AML-193 (cell line): ENCODE measurements at regions not wholly inside any gene's neighbourhood (a gene's known extent, or its start where the extent isn't known, plus 50 kb on each side); places are given as distances from the start of the nearest gene placed in this dataset.
A peak's percentile ranks its signal among the peaks of the same experiment; 100 is the strongest.

Source experiments
- DNase-seq, 2 experiments: peaks; one replicate each; lab custom pipeline; 2025; lab: John Stamatoyannopoulos, UW

DNA sequence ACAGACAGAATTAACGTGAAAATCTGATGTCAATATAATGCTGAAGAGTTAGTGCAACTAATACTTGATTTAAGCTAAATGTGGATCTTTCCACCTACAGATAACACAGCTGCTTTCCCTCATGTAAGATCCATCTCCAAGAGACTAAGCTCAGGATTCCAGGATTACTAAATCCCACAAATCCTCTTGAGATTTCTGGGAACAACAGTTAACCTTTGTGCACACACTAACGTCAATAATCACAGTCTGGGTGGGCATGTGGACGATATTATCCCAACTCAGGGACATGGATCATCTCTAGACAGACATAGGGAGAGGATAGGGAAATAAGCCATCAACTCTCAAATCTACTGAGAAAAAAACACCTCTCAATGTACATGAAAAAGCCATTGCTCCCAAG is 432.6 kb downstream of the SATB2 start:
- no peak for DNase-seq

DNA sequence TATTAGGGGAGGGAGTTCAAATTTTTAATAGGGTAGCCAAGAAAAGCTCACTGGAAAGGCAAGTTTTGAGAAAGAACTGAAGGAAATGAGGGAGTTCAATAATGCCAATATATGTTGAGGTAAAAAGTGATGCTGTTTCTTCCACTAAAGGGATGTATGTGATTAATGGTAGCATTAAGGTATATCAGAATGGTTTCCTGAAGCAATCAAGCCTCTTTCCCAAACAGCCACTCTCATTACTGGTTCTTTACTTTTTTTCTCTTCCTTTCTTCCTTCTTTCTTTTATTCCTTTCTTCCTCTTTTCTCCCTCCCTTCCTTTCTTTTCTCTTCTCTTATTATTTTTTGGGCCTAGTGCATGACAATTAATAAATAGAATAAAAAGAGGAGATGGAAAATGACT is 433.5 kb downstream of the SATB2 start:
- no peak for DNase-seq

DNA sequence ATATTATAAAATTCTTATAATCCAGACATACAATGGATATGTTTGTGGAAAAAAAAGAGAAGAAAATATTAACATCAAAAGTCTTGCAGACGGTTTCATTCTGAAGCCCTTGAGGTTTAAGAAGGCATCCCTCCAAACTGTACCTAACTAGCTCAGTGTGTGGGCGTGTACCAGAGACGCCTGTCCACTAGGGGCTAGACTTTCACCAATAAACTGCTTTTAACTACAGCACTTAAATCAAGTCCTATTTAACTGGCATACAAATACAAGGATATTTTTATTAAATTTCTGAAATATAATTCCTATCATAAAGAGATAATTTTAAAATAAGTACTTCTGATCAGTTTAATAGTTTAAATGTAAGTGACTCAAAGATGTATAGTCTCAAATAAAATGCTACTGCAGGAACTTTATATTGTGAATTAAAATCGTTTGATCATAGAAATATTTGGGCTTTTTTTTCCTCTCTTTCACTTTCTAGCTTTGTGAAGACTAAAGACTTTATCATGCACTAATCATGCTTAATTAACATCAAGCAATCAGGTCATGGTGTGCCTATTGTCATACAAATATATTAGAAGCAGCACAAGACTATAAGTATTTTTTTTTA is 437.7 kb downstream of the SATB2 start:
- peak in 1 of 2 experiments; percentile 1 for DNase-seq

DNA sequence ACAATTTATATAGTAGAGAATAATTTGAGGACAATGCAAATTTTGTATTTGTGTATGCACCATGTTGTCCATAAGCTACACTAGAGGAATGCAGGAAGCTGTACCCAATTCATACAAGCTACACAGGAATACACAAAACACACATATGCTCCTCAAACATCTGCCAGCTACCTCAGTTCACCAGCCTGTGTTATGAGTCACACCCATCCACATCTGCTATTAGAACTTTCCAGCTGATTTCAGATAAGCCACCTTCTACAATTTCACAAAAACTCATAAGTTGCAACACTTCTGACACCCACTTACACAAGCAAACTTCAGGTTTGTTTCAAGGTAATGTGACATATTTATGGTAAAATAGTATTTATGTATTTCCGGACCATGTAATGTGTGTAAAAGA is 438.9 kb downstream of the SATB2 start:
- DNase-seq: no peak

DNA sequence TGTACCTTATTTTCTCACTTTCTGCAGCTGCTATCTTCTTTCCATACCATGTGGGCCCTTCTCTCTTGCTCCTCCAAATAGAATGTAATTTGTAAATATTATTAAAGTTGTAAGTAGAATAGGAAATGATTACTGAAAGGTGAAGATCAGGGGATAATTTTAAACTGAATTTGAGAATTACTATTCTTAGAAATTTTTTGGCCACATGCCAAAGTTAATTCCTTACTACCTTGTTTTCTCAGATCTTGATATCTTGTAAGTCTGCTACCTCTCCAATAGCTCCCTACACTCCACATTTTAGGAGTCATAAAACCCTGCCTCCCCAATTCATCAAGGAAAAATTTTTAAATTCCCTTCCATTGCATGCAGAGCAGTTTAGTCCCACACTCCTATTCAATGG is 442.7 kb downstream of the SATB2 start:
- DNase-seq: no peak

DNA sequence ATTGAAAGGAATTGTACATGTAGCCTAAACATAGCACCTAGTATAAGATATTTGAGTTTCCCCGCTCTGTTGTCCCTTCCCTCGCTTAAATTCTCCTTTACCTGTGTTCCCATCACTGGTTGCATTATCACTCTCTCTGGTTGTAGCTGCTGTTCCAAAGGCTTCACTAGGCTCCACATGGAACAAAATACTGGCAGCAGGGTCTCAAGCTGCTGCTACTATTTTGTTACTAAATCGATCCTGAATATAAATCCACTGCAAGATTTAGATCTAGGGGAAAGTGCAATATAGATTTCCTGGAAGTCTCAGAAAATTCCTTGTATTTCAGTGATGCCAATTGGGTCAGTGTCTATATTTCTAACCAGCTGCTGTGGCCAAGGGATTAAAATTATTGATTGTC is 443.5 kb downstream of the SATB2 start:
- no peak for DNase-seq

DNA sequence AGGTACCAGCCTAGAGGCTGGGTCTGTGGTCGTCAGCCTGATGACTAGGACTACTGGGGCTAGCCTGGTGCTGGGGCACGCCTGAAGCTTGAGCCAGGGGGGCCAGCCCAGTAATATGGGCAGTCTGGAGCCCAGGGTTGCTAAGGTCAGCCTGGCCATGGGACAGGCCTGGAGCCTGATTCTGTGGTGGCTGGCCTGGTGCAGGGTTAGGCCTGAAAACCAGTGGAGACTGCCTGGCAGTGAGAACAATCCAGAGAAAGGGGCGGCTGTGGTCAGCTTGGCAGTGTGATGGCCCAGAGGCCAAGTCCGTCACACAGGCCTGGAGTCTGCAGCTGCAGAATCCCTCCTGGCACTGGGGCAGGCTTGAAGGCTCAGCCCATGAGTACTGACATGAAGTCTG is 445.8 kb downstream of the SATB2 start:
- DNase-seq: no peak

DNA sequence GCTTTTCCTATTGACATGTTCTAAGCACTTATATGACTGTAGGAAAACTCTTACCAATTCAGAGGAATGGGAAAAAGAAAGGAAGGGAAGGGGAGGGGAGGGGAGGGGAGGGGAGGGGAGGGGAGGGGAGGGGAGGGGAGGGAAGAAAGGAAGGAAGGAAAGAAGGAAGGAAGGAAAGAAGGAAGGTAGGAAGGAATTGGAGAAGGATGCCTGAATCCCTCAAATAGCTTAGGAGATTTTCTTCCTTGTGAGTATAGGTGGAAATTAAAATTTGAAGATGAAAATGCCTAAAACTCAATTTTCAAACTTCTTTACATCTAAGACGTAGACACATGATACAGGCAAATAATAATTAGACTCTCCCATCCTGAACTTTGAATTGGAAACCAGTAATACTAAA is 463.1 kb downstream of the SATB2 start:
- DNase-seq: no peak

DNA sequence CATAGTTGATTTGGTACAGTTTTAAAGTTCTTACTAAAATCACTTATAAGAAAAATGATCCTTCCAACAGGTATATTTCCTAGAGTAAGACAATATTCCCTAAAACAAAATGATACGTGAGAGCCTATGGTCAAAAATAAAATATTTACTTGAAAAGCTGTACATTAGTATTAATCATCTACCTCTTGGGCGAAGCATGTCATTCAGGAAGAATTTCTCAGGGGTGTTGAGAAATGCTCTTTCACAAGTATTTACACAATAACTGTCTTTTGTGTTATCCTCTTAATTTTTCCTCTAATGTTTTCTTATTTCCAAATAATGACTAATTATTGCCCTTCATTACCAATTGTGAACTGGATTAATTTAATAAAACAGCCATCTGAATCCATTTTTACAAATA is 466.3 kb downstream of the SATB2 start:
- peak; percentile 42 to 54 for DNase-seq

DNA sequence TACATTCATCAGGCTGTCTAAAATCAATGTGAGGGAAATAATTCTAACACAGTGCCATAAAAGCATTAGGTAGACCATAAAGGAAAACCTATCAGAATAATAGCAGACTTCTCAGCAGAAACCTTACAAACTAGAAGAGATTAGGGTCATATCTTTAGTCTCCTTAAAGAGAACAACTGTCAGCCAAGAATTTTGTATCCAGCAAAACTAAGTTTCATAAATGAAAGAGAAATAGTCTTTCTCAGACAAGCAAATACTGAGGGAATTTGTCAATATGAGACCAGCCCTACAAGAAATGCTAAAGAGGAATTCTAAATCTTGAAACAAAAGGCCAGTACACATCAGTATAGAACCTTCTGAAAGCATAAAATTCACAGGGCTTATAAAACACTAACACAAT is 482.0 kb downstream of the SATB2 start:
- DNase-seq: no peak

DNA sequence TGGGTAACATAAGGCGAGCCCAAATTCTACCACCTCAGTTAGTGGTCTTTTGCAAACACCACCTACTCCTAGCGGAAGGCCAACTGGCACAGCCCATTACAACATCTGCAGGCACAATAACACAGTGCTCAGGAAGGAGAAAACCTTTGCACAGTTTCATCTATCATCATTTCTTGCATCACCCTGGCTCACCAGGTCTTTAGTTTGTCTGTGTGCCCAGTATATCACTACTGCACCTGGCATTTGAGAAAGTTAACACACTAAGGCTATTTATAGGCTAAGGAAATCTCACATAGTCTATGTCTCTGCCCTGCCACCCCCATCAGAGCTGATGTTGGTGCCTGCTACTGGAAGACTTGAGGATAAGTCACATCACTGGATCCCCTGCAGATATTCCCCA is 484.0 kb downstream of the SATB2 start:
- no peak for DNase-seq

DNA sequence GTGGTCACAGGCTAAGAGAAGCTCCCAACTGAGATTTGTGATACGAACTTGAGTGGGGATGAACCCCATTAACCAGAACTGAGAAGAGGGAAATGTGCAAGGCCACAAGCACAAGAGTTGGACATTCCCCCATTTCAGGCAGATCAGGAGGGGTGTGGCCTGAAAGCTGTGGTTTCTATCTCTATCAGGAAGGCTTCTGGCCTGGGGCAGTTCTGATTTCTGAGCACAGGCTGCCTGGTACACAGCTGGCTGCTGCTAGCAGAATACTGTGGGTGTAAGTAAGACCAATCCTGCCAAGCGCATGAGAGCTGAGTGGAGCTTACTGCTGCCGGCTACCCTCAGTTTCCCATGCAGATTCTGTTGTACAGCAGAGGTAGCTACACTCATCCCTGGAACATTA is 484.6 kb downstream of the SATB2 start:
- no peak for DNase-seq

DNA sequence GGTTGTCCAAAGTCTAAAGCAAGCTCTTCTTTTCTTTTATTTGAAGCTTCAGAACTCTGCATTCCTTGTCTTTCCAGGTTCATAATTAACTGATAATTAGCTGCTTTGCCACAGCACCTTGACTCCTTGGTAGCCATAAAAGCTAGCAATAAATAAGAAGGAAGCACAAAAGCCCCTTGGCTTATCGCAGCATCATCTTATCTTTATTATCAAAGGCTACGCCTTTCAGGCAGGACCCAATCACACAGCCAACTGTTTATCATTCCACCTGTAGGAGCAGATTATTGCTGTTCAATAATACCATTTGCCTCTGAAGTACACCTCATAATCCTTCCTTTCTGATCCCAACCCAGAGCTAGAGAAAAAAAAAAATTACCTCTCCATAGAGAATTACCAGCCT is 489.2 kb downstream of the SATB2 start:
- no peak for DNase-seq

DNA sequence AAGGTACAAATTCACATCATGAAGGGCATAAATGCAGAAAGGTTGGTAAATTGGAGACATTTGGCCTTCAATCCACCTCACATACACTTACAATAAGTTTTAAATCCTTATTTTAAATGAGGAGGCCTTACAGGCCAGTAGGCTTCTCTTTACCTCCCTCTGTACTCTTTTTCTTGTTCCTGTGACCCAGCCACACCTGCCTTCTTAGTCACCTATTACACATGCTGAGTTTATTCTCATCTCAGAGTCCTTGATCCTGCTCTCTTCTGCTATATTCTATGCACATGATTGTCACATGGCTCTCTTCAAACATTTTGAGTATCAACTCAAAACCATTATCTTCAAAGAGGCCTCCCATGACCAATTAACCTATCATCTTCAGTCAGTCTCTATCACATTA is 491.5 kb downstream of the SATB2 start:
- no peak for DNase-seq

DNA sequence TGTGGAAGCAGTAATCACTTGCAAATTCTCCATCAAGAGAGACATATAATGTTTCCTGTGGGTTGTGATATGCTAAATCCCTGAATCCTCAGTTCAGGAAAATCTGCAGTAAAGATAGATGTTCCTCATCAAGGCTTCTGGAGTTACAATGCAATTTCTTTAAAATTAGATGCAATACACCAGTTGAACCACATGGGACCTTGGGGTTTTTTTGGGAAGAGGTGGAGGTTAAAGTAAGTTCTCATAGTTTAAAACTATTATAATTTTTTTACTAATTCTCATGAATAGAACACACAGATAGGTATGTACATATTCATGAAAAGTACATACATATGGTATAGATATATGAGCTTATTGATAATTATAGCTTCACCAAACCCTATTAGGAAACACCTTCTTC is 496.2 kb downstream of the SATB2 start:
- DNase-seq: no peak

DNA sequence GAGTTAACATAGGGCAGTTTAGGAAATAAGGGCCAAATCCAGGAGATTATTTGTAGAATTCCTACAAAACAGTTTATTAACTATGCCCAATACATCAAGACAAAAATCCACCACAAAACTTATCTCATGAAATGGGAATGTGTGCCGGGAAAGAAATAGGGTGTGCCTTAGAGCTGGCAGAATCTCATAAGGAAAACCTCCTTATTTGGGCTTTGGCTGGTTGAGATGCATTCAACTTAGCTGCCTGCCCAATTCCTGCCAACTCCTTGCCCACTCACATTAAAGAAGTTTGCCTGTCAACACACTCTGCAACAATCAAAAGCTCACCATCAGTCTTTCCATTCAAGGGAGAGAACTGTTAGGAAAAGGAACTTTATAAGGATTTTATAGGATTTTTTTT is 500.6 kb downstream of the SATB2 start:
- DNase-seq: no peak

DNA sequence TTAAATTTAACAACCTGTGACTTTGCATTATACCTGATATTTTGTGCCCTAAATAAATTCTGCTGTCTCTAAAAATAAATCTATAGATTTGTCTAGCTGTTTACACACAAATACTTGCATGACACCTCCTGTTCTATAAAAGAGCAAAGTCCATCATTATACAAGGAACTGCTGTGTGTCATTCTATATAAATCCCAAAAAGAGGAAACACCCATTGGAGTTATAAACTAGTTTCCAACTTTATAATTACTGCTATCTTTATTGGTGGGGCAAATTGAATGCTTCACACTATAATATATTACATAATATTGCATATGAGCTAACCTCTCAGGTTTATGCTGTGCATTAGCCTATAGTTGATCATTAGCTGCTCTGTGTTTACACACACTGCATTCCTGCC is 504.4 kb downstream of the SATB2 start:
- DNase-seq: no peak

DNA sequence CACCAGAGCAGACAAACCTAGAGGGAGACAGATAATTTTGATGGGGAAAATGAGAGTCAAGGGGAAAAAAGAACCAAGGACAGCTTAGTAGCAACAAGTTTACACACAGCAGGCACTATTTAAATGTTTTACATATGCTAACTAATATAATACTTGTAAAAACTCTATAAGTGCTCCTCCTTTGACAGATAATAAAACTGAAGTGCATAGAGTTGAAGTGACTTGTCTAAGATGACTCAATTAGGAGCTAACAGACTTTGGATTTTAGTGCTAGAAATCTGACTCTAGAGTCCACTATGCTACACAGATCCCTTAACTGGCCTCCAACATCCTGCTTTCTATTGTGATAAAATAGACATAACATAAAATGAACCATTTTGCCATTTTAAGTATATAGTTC is 506.9 kb downstream of the SATB2 start:
- no peak for DNase-seq

DNA sequence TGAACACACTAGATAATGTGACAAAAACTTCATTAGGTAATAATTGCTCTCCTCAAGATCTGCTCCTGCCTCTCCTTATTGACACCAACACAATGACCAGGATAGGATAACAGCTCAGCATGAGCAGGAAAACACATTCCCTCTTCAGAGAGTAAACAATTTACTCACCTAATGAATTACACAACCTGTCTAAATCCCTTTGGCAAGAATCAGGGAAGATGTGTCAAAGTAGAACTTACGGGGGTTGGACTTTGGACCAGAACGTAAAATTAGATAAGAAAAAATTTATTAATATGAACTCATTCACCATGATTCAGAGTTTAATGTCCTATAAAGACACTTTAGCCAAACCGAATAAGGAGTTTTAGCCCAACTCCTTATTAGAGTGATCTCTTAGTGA is 512.2 kb downstream of the SATB2 start:
- DNase-seq: no peak

DNA sequence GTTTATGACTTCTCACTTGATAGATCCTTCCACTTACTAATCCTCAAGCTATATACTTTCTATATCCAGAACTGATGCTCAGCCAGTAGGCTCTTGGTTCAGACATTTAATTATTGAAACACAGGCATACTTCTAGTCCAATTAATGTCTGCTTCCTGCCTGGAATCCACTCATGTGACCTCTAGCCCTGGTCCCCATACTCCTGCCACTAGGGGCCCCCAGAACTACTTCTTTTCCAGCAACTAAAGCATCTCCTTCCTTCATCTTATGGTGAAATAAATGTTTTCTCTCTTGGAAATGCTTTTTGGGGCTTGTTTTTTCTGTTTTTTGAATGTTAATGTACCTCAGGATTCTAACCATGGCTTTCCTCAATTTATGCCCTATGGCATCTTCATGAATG is 527.6 kb downstream of the SATB2 start:
- DNase-seq: peak in 1 of 2 experiments; percentile 5

DNA sequence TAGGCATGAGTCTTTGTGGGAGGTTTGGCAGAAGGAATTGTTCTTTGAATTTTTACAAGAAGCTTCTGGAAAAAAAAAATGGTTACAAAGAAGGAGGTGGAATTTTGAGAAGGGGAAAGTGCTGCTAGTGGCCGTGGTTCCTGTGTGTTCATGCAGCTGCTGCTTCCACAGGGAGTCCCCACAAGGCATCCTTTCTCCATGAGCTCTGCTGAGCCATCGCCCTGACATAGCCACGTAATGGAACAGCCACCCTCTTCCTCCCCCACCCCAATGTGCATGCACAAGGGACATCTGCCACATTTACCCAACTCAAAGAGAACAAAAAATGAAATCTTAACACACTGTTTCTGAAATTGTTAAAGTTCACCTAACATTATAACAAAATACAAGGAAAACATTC is 529.7 kb downstream of the SATB2 start:
- no peak for DNase-seq

DNA sequence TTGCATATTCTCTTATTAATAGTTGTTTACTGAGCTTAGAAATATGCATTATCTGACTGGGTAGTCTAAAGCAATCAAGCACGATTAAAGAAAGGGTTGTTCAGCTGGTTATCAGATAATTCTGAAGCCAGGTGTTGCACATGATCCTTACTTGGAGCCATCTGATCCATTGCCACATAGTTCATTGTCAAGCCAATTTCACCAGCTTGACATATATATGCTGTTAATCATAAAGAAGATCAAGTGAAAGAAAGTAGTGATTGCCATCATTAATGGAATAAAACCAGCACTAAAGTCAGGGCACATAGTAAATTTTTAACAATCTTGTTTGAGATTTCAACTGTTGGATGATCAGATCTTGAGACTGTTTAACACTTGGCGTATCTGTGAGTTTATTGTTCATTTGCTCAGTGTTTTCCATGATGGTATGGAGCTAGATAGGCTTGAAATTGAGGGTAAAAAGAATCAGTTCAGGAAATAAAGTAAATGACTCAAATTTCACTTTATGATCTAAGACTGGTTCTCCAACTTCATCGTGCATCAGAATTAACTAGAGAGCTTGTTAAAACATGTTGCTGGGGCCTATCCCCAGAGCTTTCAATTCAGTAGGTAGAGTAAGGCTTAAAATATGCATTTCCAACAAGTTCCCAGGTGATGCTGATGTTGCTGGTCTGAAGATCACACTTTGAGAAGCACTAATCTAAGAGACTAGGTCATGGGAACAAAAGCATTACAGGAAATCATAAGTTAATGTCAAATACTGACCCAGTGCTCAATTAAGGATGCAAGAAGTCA is 539.6 kb downstream of the SATB2 start:
- no peak for DNase-seq

DNA sequence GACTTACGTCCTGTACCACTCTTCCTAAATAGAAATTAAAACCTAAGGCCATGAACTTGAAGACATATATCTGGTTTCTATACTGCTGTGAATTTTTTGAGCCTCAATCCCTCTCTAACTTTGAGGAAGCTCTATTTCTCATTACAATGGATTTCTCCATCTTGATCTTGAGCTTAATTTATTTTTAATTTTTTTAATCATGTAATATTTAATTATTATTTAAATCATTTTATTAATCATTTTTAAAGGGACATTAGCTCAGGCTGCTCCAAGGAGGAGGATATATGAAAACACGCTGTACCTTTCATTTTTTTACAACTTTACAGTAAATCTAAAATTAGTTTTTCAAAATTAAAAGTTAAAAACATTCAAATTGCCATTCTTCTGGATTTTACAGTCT is 540.5 kb downstream of the SATB2 start:
- DNase-seq: no peak

DNA sequence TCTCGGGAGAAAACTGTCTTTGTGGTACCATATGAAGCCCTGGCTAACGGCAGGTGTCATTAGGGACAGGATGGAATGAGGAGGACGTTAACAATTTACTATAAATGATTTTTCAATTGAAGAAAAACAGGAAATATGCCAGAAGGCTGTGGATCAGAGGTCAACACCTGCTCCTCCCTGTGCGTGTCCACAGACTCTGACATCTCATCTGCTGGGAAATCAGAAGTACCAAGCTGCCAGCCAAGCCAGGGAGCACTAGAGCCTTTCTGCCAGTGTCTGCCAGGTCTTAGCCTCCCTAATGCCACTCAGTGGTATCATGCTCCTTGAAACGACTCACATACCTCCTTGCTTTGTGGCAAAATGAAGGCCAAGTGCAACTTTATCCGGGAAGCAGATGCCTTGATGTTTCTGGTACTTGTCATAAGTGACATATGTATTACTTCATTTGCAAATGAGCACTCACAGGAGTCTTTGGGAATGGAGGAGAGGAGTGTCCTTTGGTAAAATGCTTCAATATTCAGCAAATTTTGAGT is 541.1 kb downstream of the SATB2 start:
- no peak for DNase-seq
